HEK293T (cell line): ENCODE measurements at regions not wholly inside any gene's neighbourhood (a gene's known extent, or its start where the extent isn't known, plus 50 kb on each side); places are given as distances from the start of the nearest gene placed in this dataset.

ENCODE experiments used
- CTCF ChIA-PET: fragments of 350-600 bp; formaldehyde crosslinking; extraction: SDS; loops from one replicate; lab custom pipeline; 2021; ENCODE audit warnings: antibody characterized with exemption, inconsistent platforms; lab: Yijun Ruan, JAX
- POLR2A ChIA-PET: fragments of 350-600 bp; formaldehyde crosslinking; extraction: SDS; loops from one replicate; lab custom pipeline; 2020; ENCODE audit warnings: antibody characterized with exemption, inconsistent platforms; lab: Yijun Ruan, JAX
- DNase-seq: peaks from one replicate; pipeline ENCODE4 v3.0.0; 2012; ENCODE audit warnings: mixed read lengths; ENCODE audit errors: extremely low spot score
- ARNT ChIP-seq: fragments of 450-650 bp; IDR thresholded peaks from 2 replicates; pipeline ENCODE4 v1.6.1; 2017; ENCODE audit warnings: mild to moderate bottlenecking
- BHLHE40 ChIP-seq: fragments of 450-650 bp; IDR thresholded peaks from 2 replicates; pipeline ENCODE4 v1.6.1; 2016; ENCODE audit warnings: mild to moderate bottlenecking, moderate library complexity, borderline replicate concordance
- CTBP1 ChIP-seq: fragments of 450-650 bp; IDR thresholded peaks from 2 replicates; pipeline ENCODE4 v1.6.1; 2016; ENCODE audit warnings: borderline replicate concordance
- ELF4 ChIP-seq: fragments of 450-650 bp; IDR thresholded peaks from 2 replicates; pipeline ENCODE4 v1.6.1; 2017; ENCODE audit warnings: antibody characterized with exemption
- FOXA1 ChIP-seq: fragments of 450-650 bp; IDR thresholded peaks from 2 replicates; pipeline ENCODE4 v1.6.1; 2016; ENCODE audit warnings: mild to moderate bottlenecking
- FOXK2 ChIP-seq: fragments of 450-650 bp; IDR thresholded peaks from 2 replicates; pipeline ENCODE4 v1.6.1; 2016; ENCODE audit warnings: mild to moderate bottlenecking
- FOXM1 ChIP-seq: fragments of 450-650 bp; IDR thresholded peaks from 2 replicates; pipeline ENCODE4 v1.6.1; 2017; ENCODE audit warnings: mild to moderate bottlenecking, borderline replicate concordance
- HDGF ChIP-seq: fragments of 450-650 bp; IDR thresholded peaks from 2 replicates; pipeline ENCODE4 v1.6.1; 2017; ENCODE audit warnings: antibody characterized with exemption, borderline replicate concordance
- L3MBTL2 ChIP-seq: fragments of 450-650 bp; conservative IDR thresholded peaks from 2 replicates; pipeline ENCODE4 v1.6.1; 2016; ENCODE audit warnings: mild to moderate bottlenecking
- LEF1 ChIP-seq: fragments of 450-650 bp; IDR thresholded peaks from 2 replicates; pipeline ENCODE4 v1.6.1; 2017; ENCODE audit warnings: mild to moderate bottlenecking, borderline replicate concordance
- NFRKB ChIP-seq: fragments of 450-650 bp; IDR thresholded peaks from 2 replicates; pipeline ENCODE4 v1.6.1; 2016; ENCODE audit warnings: mild to moderate bottlenecking, moderate library complexity
- PKNOX1 ChIP-seq: fragments of 450-650 bp; IDR thresholded peaks from 2 replicates; pipeline ENCODE4 v1.6.1; 2016
- SP1 ChIP-seq: fragments of 450-650 bp; IDR thresholded peaks from 2 replicates; pipeline ENCODE4 v1.6.1; 2017
- SUZ12 ChIP-seq: fragments of 450-650 bp; IDR thresholded peaks from 2 replicates; pipeline ENCODE4 v1.6.1; 2016; ENCODE audit warnings: mild to moderate bottlenecking
- TARDBP ChIP-seq: fragments of 450-650 bp; IDR thresholded peaks from 2 replicates; pipeline ENCODE4 v1.6.1; 2016
- ZNF384 ChIP-seq: fragments of 450-650 bp; IDR thresholded peaks from 2 replicates; pipeline ENCODE4 v1.6.1; 2016

DNA sequence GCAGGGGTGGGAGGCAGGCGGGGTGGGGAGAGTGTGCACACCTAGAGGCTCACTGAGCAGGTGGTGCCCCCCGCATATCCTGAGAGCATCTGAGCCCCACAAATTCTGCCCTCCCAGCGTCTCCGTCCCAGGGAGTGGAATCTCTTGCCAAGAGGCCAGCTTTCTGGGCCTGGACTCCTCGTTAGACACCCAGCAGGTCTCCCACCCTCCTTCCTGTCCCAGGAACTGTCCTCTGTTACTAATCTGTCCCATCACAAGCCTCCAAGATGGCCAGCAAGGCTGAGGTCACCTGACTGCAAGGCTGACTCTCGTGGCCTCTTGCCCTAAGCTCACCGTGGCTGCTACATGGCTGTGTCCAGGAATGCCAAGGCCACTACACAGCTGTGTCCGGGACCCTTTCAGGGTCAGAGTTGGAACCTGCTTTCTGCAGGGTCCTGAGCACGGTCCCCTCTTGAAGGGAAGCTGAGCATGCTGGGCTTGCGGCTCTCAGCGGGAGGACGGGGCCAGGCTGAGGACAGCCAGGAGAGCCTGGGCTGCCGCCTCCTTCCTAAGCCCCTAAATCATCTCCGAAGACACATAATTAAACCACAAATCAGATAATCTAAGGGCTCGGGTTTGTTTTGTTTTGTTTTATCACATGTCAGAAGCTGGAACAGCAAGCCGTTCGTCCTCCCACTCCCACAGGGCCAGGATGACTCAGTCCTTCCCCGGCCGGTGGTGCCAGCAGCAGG is 1327.3 kb downstream of the TBC1D22A start:
- ChIA-PET POLR2A (no interaction called here), CTCF (no interaction called here)
- DNase-seq = no peak
- TF ChIP-seq LEF1 (no peak), PKNOX1 (peak; percentile 45), FOXM1 (no peak), L3MBTL2 (no peak), HDGF (no peak), TARDBP (no peak), FOXA1 (no peak), BHLHE40 (no peak)

- DNase-seq = no peak
- ChIA-PET CTCF (no interaction called here), POLR2A (no interaction called here)
- TF ChIP-seq ZNF384 (no peak), FOXM1 (no peak), CTBP1 (no peak), TARDBP (no peak)
These were observed 1326.6 kb downstream of the TBC1D22A start for GRCh38 chr22:48088926-48089536.

DNA sequence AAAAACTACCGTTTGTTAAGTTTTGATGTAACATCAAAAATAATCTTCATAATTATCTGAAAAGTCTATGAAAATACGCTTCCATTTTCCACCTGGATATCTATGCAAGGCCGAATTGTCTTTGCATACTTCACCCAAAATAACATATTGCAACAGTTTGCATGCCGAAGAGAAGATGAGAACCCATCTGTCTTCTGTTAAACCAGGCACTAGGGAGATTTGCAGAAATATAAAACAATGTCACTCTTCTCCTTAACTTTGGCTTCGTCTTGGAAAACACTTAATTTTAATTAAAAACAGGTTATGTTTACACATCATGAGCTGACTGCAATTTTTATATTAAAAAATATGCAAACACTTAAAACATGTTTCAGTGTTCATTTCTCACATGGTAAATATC is 1325.8 kb downstream of the TBC1D22A start:
- CTCF ChIA-PET = no interaction called here

GRCh38 chr22:48085901-48086645 is 1323.6 kb downstream of the TBC1D22A start:
- DNase-seq = no peak
- ChIA-PET CTCF (no interaction called here), POLR2A (no interaction called here)
- no peak for TF ChIP-seq FOXM1
- TF ChIP-seq BHLHE40 = no peak
- no peak for TF ChIP-seq HDGF
- TF ChIP-seq L3MBTL2 = no peak
- TF ChIP-seq LEF1 = no peak
- no peak for TF ChIP-seq NFRKB
- TF ChIP-seq CTBP1 = no peak

More for the DNA sequence above, 1325.8 kb downstream of the TBC1D22A start:
- POLR2A ChIA-PET = no interaction called here
- TF ChIP-seq SUZ12 (no peak), PKNOX1 (no peak), L3MBTL2 (no peak), FOXK2 (no peak), FOXM1 (no peak), SP1 (no peak), LEF1 (no peak)
- no peak for DNase-seq

DNA sequence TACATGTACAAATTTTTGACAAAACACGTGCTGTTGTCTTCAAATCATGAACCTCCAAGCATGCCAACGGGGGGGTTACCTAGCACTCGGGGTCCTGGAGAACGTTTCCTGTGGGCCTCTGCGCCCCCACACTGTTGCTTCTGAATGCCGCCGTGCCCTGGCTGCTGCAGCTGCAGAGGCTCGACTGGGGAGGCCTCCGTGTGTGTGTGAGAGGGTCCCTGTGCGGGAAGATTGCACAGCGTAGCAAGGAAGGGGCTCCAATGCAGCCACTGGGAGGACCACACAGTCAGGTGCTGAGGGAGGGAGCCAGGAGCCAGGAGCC is 1322.2 kb downstream of the TBC1D22A start:
- ChIA-PET CTCF (no interaction called here), POLR2A (no interaction called here)
- TF ChIP-seq FOXA1 = no peak
- no peak for TF ChIP-seq NFRKB
- no peak for TF ChIP-seq HDGF
- TF ChIP-seq TARDBP = no peak
- TF ChIP-seq CTBP1 = no peak
- TF ChIP-seq BHLHE40 = no peak
- TF ChIP-seq ZNF384 = no peak
- no peak for TF ChIP-seq SUZ12
- no peak for TF ChIP-seq FOXK2
- no peak for TF ChIP-seq FOXM1
- no peak for DNase-seq

DNA sequence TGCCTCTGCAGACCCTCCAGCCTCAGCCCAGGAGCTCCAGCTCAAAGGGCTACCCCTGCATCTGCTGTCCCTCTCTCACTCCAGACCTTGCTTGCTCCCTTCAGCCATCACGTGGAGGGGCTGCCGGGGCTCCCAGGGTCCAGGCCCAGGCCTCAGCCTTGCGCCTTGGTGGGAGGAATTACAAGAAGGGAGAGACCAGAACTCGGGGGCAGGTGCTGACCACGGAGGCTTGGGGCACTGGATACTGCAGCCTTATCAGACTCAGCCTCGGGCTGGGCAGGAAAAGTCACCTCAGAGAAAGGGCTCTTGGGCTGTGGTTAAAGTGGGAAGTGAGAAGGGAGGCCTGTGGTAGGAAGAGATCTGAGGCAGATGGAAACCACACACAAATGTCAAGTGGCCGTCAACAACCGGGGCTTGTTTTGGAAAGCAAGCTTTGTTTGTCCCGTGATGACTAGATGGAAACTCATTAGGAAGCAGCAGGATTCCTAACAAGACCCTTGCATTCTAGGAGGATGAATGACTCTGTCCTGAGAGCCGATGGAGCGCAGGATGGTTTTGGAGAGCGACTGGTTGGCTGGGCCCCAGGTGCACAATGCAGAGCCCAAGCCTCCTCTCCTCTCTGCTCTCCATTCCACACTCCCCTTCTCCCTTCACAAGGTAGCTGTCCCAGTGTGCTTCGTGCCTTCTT is 1321.7 kb downstream of the TBC1D22A start:
- ChIA-PET CTCF (no interaction called here), POLR2A (no interaction called here)
- no peak for DNase-seq
- TF ChIP-seq BHLHE40 (no peak), LEF1 (no peak), ELF4 (no peak), FOXM1 (no peak), CTBP1 (no peak), ARNT (no peak), L3MBTL2 (no peak), TARDBP (no peak), PKNOX1 (no peak), SP1 (no peak), ZNF384 (no peak), SUZ12 (no peak), FOXA1 (no peak), HDGF (no peak), NFRKB (no peak), FOXK2 (no peak)
